ENCODE measurements at regions not wholly inside any gene's neighbourhood (a gene's known extent, or its start where the extent isn't known, plus 50 kb on each side); places are given as distances from the start of the nearest gene placed in this dataset.
A peak's percentile ranks its signal among the peaks of the same experiment; 100 is the strongest.
"Not testable (repeated sequence)": the region's sequence is repeated elsewhere in the genome, so short reads cannot be mapped to it uniquely, and the experiment has no call there.

- DNase-seq = no peak
Observed at GRCh38 chr3:5035113-5035512, 55.9 kb downstream of the BHLHE40 start.

DNA sequence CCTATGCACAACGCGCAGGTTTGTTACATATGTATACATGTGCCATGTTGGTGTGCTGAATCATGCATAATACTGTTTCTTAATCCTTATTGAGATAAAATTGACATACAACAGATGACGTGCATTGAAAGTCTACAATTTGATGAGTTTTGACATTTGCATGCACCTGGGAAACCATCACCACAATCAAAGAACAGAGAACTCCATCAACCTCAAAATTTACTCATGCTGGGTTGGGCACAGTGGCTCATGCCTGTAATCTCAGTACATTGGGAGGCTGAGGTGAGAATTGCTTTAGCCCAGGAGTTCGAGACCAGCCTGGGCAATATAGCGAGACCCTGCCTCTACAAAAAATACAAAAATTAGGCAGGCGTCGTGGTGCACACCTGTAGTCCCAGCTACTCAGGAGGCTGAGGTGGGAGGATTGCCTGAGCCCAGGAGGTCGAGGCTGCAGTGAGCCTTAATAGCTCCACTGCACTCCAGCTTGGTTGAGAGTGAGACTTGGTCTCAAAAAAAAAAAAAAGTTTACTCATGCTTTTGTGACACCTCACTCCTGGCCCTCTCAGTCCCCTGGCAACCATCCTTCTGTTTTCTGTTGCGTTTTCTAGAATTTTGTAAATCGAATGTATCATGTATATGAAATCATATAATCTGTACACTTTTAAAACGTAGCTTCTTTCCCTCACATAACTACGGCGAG, 56.6 kb downstream of the BHLHE40 start:
- DNase-seq = no peak

- DNase-seq = no peak
Observed at GRCh38 chr3:5036392-5036766, 57.1 kb downstream of the BHLHE40 start.

- no peak for DNase-seq
Observed at GRCh38 chr3:5036858-5037257, 57.6 kb downstream of the BHLHE40 start.

GRCh38 chr3:5039585-5039984, 60.3 kb downstream of the BHLHE40 start:
- DNase-seq = no peak

GRCh38 chr3:5041315-5041714, 62.1 kb downstream of the BHLHE40 start:
- no peak for DNase-seq

DNA sequence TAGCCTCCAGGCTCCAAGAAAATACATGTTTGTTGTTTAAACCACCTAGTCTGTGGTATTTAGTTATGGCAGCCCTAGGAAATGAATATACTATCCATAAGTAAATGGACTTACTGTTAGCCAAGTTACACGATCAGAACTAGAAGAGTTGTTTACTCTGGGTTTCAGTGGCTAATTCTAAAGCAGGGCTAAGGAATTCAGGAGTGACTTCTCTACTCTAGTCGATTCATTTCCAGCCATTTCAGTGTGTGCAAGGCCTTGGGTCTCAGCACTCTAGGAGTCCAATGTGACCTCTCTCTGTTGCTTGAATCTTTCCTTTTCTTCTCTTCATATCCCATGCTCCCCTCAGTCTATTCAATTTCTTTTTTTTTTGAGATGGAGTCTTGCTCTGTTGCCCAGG, 66.7 kb downstream of the BHLHE40 start:
- DNase-seq = no peak

- no peak for DNase-seq
Observed at GRCh38 chr3:5047764-5048419, 68.7 kb downstream of the BHLHE40 start.

DNA sequence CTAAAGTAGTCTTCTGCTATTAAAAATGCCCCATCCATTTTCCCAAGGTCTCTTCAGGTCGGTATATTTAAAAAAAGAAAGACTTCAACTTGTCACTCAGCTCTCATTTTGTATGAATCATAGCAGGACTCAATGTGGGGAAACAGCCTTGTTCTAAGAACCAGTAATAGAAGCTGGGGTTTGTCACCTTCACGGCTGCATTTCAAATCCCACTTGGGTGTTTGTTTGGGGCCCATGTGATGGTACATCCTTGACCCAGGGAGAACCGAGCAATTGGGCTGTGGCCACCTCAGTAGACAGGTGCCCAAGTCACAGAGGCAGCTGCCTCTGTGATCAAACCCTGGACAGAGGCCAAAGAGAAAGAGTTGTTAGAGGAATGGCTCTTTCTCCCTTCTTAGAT, 70.3 kb upstream of the ARL8B start:
- DNase-seq = no peak

DNA sequence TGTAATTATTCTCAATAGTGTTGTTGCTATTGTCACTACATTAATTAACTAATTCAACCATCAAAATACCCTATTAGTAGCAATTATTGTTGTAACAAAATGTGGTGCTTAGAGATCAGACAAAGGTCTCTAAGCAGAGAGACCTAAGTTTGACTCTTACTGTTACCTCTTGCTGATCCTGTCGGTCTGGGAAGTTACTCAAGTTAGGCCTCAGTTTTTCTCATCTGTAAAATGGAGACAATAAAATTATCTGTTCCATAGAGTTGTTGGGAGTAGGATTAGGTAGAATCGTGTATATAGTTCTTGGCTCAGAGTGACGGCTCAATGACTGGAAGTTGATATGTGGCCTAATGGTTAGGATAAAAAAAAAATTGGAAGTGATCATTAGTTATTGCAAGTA, 69.8 kb upstream of the ARL8B start:
- DNase-seq = no peak

DNA sequence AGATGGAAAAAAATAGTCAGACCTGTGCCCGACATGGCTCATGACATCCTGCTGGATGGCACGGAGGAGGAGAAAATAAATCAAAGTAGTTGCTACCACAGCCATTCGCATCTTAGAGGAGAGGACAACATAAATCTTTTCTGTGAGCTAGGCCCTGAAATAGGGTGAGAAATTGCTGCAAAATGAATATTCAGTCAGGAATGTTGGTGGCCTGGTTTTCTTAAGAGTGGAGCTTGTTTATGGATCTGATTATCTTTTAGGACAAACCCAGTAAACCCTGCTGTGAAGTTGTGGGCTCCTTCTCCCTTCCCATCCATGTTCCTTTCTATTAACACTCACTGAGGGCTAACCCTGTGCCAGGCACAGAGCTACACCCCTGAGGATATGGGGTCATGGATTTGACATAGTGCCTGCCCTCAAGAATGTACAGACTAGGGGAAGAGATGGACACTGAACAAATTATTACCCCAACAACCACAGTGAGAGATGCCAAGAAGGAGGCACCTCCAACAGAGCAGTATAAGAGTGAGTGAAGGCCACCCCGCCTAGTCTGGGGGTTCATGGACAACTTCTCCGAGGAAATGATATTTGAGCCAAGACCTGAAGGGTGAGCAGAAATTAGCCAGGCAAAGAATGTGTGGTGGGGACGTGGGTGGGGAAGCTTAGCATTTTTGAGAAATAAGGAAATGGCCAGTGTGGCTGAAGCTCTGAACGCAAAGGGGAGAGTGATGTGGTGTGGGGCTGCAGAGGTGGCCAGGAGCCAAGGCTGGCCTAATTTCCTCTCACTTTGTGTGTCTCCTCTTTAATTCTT, 68.9 kb upstream of the ARL8B start:
- no peak for DNase-seq

GRCh38 chr3:5054098-5054497, 68.0 kb upstream of the ARL8B start:
- DNase-seq = no peak

DNA sequence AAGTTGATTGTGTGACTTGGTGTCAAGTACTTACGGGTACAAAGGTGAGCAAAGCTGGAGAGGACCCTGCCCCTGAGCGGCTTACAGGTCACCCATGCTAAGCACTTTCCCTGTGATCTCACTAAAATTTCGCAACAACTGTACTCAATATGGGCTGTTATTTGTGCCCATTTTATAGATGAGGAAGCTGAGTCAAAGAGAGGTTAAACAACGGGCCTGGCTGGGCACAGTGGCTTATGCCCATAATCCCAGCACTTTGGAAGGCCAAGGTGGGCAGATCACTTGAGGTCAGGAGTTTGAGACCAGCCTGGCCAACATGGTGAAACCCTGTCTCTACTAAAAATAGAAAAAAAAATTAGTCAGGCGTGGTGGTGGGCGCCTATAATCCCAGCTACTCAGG, 67.5 kb upstream of the ARL8B start:
- DNase-seq = not testable (repeated sequence)

DNA sequence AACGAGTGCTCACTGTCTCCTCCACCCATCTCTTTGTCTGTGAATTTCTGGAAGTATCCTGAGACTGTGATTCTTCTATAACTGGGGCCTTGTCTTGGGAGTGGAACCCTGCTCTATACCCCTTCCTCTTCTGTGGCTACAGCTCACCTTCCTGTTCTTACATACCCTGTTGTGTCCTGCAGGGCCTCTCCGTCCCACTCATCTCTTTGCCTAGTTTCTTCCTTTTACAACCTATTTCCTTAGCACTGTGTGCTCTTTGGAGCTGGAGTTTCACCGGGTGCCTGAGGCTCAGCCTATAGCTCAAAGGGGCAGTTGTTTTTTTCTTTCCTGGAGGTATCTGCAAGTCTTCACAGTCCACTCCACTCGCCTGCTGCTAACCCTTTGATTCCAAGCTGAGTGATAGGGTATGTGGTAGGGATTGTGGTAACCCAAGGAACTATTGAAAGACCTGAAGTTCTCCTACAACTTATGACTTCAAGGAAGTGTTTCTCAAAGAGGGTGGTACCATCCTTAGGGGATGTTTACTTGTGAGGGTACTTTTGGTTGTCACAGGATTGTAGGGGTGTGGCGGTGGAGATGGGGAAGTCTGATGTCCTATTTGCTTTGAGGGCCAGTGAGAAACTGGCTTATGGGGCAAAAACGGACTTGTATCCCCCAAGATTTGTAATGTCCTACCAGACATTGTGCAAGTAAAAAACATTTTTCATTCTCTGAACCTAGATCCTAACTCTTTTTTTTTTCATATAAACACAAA, 66.6 kb upstream of the ARL8B start:
- DNase-seq = no peak

GRCh38 chr3:5056111-5056391, 66.0 kb upstream of the ARL8B start:
- DNase-seq = no peak

DNA sequence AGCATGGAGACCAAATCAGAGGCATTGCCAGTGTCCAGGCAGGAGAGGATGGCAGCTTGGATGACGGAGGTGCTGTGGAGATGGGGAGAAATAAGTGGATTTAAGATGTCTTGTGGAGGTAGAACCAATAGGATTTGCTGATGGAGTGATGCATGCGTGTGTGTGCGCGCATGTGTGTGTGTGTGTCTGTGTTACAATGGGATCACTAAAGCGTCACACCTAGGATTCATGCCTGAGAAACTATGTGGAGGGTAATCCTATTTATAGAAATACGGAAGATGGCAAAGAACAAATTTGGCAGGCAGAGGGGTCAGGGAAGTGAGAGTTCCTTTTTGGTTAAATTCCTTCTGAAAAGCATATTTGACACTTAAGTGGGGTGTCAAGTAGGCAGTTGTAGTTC, 64.8 kb upstream of the ARL8B start:
- no peak for DNase-seq

DNA sequence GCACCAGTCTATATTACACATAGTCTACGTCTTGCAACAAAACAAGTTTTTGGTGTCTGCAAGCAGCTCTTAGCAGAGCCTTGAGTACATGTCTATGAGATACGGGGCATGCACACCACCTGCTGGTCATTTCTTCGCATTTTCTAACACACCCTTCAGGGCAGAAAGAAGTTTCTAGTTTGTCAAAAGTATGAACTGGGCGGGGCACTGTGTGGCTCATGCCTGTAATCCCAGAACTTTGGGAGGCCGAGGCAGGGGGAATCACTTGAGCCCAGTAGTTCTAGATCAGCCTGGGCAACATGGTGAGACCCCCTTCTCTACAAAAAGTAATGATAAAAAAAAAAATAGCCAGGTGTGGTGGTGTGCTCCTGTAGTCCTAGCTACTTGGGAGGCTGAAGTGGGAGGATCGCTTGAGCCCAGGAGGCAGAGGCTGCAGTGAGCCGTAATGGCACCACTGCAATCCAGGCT, 64.2 kb upstream of the ARL8B start:
- DNase-seq = peak; percentile 56

- DNase-seq = no peak
Observed at GRCh38 chr3:5058471-5058951, 63.6 kb upstream of the ARL8B start.

DNA sequence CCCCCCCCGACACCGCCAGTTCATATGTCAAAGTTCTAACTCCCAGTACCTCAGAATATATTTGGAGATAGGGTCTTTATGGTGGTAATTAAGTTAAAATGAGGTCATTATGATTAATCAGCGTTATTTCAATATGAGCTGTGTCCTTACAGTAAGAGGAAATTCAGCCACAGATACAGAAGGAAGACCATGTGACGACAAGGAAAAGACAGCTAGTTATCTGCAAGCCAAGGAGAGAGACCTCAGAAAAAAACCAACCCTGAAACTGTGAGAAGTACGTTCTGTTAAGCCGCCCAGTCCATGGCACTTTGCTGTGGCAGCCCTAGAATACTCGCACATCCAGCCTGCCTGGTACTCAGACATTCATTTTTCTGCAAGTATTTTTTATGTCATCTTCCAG, 62.3 kb upstream of the ARL8B start:
- DNase-seq = no peak

GRCh38 chr3:5061218-5061569, 60.9 kb upstream of the ARL8B start:
- DNase-seq = no peak

DNA sequence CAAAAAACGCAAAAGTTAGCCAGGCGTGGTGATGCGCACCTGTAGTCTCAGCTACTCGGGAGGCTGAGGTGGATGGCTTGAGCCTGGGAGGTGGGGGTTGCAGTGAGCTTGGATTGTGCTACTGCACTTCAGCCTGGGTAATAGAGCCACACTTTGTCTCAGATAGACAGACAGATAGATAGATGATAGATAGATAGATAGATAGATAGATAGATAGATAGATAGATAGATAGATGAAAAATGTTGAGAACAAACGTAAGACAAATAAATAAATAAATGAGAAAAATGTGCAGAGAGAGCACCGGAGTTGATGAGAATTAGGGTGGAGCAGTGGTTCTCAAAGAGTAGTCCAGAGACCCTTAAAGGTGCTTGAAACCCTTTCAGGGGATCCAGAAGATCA, 58.4 kb upstream of the ARL8B start:
- DNase-seq = no peak

DNA sequence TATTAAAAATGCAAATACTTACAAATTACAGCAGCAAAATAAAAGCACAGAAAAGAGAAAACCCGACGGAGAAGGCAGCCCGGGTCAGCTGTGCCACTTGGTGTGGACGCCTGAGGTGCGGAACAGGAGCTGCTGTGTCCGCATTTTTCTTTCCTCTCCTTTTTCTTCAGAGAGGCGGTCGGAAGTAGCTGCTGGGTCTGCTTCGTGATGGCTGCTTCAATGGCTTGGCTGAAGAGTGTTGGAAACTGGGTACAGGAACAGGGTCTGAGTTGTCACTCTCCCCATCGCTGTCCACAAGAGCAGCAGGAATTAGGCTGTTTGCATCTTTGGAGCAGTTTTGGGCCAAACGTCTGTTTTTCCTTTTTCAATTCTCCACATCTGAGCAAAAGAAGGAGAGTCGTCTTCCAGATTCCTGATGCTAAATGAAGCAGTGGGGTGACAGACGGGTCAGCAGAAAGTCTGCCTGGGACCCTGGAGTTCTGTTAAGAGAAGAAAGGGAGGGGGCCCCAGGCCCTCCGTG, 53.5 kb upstream of the ARL8B start:
- DNase-seq = no peak

GRCh38 chr3:5069627-5070026, 52.5 kb upstream of the ARL8B start:
- DNase-seq = no peak

Data from SHP77 treated with DMSO at 0.1 percent for 48 hours (cell line).